ENCODE measurements at regions not wholly inside any gene's neighbourhood (a gene's known extent, or its start where the extent isn't known, plus 50 kb on each side); places are given as distances from the start of the nearest gene placed in this dataset.

- DNase-seq = no peak
- in situ Hi-C loops (cut with MboI; ENCODE audit: low pct_unique_long_range_greater_than_20kb, low sequenced_read_pairs) = no loop called here
These were observed 174.3 kb downstream of the KCNA5 start for GRCh38 chr12:5217936-5218335.

DNA sequence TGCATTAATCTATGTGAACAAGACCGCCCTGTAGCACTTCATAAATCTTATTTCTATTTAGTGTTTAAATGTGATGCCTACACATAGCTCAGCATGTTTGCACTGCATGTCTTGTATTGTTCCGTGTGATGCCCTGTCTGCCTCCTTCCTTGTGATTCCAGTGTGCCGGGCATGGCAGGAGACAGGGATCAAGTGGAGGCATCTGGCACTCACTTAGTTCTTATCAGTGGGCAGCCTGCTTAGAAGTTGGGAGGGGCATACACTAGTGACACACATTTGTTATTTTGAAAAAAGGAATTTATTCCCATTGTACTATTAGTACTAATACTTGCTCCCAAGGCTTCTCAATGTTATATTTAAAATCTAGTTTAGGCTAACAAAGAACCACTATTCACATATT is 176.4 kb downstream of the KCNA5 start:
- in situ Hi-C loops (cut with MboI; ENCODE audit: low pct_unique_long_range_greater_than_20kb, low sequenced_read_pairs) = no loop called here
- no peak for DNase-seq

GRCh38 chr12:5220835-5221234 is 177.2 kb downstream of the KCNA5 start:
- no peak for DNase-seq
- in situ Hi-C loops (cut with MboI; ENCODE audit: low pct_unique_long_range_greater_than_20kb, low sequenced_read_pairs) = no loop called here

- no peak for DNase-seq
- in situ Hi-C loops (cut with MboI; ENCODE audit: low pct_unique_long_range_greater_than_20kb, low sequenced_read_pairs) = no loop called here
These were observed 178.4 kb downstream of the KCNA5 start for GRCh38 chr12:5222011-5222461.

GRCh38 chr12:5222729-5223128 is 179.1 kb downstream of the KCNA5 start:
- in situ Hi-C loops (cut with MboI; ENCODE audit: low pct_unique_long_range_greater_than_20kb, low sequenced_read_pairs) = no loop called here
- DNase-seq = no peak

DNA sequence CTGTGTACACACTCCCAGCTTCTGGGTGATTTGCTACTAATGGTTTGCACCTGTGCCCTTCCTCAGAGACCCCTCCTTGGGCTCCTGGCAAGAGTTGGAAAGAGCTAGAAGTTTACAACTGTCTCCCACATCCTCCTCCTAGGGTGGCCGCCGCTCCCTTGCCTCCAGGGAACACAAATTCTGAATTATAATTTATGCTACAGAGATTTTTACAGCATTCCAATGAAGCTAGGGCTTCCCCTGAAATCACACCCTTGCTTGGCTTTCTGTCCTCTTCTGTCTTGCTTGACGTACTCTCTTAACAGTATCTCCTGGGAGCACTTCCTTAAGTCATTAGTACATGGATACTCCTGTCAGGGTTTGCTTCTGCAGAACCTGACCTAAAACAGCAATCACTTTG is 180.2 kb downstream of the KCNA5 start:
- no peak for DNase-seq
- in situ Hi-C loops (cut with MboI; ENCODE audit: low pct_unique_long_range_greater_than_20kb, low sequenced_read_pairs) = no loop called here

DNA sequence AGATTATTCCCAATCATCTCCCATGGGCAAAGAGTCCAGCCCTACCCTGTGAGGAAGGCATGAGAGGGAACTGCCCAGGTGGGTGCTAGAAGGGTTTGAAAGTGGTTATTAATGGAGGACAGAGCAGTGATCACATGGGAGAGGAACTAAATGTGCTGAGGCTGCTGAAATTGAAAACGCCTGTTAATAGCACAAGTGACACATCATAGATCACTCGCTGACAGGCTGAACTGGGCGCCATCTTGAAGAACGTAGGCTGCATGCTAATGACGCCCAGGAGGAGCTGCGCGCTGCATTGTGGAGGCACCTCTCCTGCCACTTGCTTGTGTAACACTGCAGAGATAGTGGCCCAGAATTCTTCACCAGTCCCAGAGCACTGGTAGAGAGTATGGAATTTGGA is 182.9 kb downstream of the KCNA5 start:
- no peak for DNase-seq
- in situ Hi-C loops (cut with MboI; ENCODE audit: low pct_unique_long_range_greater_than_20kb, low sequenced_read_pairs) = no loop called here

- in situ Hi-C loops (cut with MboI; ENCODE audit: low pct_unique_long_range_greater_than_20kb, low sequenced_read_pairs) = no loop called here
- DNase-seq = no peak
These were observed 184.2 kb downstream of the KCNA5 start for GRCh38 chr12:5227708-5228373.

GRCh38 chr12:5230156-5230555 is 186.5 kb downstream of the KCNA5 start:
- in situ Hi-C loops (cut with MboI; ENCODE audit: low pct_unique_long_range_greater_than_20kb, low sequenced_read_pairs) = no loop called here

GRCh38 chr12:5230861-5231260 is 187.2 kb downstream of the KCNA5 start:
- in situ Hi-C loops (cut with MboI; ENCODE audit: low pct_unique_long_range_greater_than_20kb, low sequenced_read_pairs) = no loop called here
- DNase-seq = no peak

More at GRCh38 chr12:5230156-5230555, 186.5 kb downstream of the KCNA5 start:
- no peak for DNase-seq

- no peak for DNase-seq
- in situ Hi-C loops (cut with MboI; ENCODE audit: low pct_unique_long_range_greater_than_20kb, low sequenced_read_pairs) = no loop called here
These were observed 188.6 kb downstream of the KCNA5 start for GRCh38 chr12:5232291-5232690.

- in situ Hi-C loops (cut with MboI; ENCODE audit: low pct_unique_long_range_greater_than_20kb, low sequenced_read_pairs) = no loop called here
- DNase-seq = no peak
These were observed 189.3 kb downstream of the KCNA5 start for GRCh38 chr12:5232826-5233500.

DNA sequence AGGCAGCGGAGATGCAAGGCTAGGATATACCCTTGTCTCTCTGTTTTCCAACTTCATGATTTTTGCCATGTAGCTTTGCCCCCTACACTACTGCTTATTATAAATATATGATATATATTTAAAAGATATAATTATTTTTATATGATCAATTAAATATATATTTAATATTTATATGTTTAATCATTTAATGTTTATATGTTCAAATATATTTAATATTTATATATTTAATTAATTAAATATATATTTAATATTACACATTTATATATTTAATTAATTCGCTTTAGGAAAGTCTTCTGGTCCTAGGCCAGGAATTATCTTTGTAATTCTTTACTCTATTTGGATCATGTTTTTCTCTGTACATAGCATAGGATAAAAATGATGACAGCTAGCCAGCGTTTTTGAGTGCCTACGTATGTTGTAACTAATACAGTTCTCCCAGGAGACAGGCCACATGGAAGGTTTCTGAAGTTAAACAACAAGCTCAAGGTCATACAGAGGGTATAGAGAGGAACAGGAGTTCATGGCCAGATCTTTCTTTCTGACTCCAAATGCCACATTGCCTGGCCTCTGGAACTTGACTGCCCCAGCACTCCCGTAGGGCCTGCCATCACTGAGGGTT is 192.5 kb downstream of the KCNA5 start:
- in situ Hi-C loops (cut with MboI; ENCODE audit: low pct_unique_long_range_greater_than_20kb, low sequenced_read_pairs) = no loop called here
- no peak for DNase-seq

DNA sequence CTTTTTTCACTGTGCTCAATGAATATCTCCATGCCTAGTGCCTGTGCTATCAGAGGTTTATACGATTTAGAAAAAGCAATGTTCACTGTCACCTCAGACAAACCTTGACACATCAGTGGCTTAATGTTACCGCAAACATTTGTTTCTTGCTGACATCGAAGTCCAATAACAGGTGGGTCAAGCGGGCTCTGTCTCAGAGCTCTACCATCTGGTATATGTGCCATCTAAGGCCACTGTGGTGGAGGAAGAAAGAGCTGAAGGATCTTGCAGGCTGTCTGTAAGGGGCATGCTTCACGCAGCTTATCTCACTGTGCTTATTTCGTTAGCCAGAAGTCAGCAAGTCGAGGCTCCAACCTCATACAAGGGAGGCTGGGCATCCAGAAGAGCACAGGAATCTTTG is 189.5 kb upstream of the NTF3 start:
- no peak for DNase-seq
- in situ Hi-C loops (cut with MboI; ENCODE audit: low pct_unique_long_range_greater_than_20kb, low sequenced_read_pairs) = no loop called here

DNA sequence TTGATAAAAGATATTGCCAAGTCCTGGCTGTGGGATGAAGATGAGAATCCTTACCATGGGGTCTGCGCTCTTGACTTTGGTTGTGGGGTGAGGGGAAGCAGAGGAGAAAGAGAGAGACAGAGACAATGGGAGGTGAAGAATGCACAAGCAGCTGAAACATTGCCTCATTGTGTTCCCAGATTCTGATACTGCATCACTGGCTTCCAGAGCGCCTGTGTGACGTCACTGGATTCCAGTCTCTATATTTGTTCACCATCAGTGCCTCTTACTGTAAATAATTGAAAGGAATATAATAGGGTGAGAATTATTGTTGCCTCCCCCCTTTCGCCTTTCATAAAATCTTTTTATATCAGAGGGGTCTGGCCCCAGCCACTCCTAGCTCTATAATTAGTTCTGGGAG is 188.9 kb upstream of the NTF3 start:
- in situ Hi-C loops (cut with MboI; ENCODE audit: low pct_unique_long_range_greater_than_20kb, low sequenced_read_pairs) = no loop called here
- no peak for DNase-seq

DNA sequence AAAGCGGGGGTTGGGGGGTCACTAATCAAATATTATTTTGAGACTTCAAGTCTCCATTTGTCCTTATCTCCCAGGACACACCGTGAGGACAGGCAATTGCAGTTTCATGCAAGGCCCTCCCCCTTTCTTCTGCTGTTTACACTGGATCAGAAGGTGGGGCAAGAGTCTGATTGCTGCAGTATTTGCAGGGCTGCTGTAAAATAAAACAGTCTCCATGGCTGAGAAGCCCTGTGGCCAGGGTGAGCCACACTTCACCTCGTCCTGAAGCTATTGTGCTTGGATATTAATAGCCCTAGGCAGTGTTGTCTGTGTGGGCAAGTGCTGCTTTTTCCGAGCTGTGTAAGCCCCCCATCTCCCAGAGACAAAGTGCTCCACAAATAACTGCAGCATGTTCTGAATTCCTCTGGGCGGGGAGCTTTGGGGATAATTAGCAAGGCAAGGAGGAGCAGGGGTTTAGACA is 187.4 kb upstream of the NTF3 start:
- no peak for DNase-seq
- in situ Hi-C loops (cut with MboI; ENCODE audit: low pct_unique_long_range_greater_than_20kb, low sequenced_read_pairs) = no loop called here

DNA sequence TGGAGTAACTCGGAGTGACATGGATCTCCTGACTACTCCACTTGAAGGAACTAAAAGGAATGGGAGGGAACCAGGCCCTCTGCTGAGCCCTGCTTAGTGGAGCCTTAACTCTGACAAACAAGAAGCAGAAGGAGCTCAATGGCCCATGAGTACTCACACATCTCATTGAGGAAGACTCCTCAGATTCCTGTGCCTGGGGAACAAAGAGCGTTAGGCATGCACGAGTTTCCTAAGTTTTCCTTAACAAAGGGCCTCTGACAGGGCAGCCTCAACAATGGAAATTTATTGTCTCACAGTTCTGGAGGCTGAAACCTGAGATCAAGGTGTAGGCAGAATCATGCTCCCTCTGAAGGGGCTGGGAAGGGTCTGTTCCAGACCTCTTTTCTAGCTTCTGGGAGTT is 185.7 kb upstream of the NTF3 start:
- DNase-seq = no peak
- in situ Hi-C loops (cut with MboI; ENCODE audit: low pct_unique_long_range_greater_than_20kb, low sequenced_read_pairs) = no loop called here

GRCh38 chr12:5247144-5247543 is 184.8 kb upstream of the NTF3 start:
- DNase-seq = no peak
- in situ Hi-C loops (cut with MboI; ENCODE audit: low pct_unique_long_range_greater_than_20kb, low sequenced_read_pairs) = no loop called here

GRCh38 chr12:5248230-5248629 is 183.7 kb upstream of the NTF3 start:
- in situ Hi-C loops (cut with MboI; ENCODE audit: low pct_unique_long_range_greater_than_20kb, low sequenced_read_pairs) = no loop called here
- DNase-seq = no peak

DNA sequence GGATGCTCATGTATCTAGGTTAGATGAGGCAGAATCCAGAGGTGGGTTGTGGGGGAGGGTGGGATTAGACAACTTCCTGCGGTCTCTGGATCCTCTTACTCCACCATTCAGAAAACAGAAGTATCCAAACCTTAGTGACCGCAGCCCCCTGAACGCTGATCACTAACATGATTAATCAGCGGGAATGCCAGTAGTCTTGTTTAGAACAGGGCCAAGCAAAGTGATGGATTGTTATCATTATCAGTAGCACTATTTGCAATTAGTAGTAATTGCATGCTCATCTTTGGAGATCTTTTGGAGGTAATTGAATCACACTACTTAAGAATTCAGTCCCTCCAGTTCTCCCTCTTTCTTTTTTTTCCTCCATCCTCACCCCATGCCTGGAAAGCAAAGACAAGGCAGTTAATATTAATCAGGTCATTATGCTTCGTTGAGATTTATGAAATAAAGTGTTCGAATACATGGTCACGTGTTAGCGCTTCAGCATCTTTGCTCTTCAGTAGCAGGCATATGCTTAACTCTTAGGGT is 182.8 kb upstream of the NTF3 start:
- in situ Hi-C loops (cut with MboI; ENCODE audit: low pct_unique_long_range_greater_than_20kb, low sequenced_read_pairs) = no loop called here
- no peak for DNase-seq

All from KBM-7 (cell line).